GM13977 (cell line): ENCODE measurements at regions not wholly inside any gene's neighbourhood (a gene's known extent, or its start where the extent isn't known, plus 50 kb on each side); places are given as distances from the start of the nearest gene placed in this dataset.
"Not testable (repeated sequence)": the region's sequence is repeated elsewhere in the genome, so short reads cannot be mapped to it uniquely, and the experiment has no call there.

Experiments
- DNase-seq: peaks from one replicate; pipeline ENCODE4 v3.0.0; 2012; ENCODE audit warnings: low spot score
- in situ Hi-C: fragments of 300-500 bp; cut with MboI; formaldehyde crosslinking; loops from one replicate; pipeline ENCODE4 v1.12.0; 2022; ENCODE audit warnings: low sequenced_read_pairs, low pct_unique_long_range_greater_than_20kb, mixed read lengths, inconsistent platforms; ENCODE audit not compliant: unreplicated experiment
- TF ChIP-seq, protein P1 (sequence below): IDR thresholded peaks from 2 replicates; pipeline ENCODE4 v1.5.1; 2012; ENCODE audit warnings: mild to moderate bottlenecking, control low read depth; ENCODE audit not compliant: insufficient read depth; ENCODE audit errors: extremely low read depth, missing control alignments

GRCh38 chr15:29994284-29994683, 88.5 kb upstream of the GOLGA8J start:
- no peak for DNase-seq
- TF ChIP-seq, protein P1, sequence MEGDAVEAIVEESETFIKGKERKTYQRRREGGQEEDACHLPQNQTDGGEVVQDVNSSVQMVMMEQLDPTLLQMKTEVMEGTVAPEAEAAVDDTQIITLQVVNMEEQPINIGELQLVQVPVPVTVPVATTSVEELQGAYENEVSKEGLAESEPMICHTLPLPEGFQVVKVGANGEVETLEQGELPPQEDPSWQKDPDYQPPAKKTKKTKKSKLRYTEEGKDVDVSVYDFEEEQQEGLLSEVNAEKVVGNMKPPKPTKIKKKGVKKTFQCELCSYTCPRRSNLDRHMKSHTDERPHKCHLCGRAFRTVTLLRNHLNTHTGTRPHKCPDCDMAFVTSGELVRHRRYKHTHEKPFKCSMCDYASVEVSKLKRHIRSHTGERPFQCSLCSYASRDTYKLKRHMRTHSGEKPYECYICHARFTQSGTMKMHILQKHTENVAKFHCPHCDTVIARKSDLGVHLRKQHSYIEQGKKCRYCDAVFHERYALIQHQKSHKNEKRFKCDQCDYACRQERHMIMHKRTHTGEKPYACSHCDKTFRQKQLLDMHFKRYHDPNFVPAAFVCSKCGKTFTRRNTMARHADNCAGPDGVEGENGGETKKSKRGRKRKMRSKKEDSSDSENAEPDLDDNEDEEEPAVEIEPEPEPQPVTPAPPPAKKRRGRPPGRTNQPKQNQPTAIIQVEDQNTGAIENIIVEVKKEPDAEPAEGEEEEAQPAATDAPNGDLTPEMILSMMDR, result no peak
- in situ Hi-C loops, result no loop called here

DNA sequence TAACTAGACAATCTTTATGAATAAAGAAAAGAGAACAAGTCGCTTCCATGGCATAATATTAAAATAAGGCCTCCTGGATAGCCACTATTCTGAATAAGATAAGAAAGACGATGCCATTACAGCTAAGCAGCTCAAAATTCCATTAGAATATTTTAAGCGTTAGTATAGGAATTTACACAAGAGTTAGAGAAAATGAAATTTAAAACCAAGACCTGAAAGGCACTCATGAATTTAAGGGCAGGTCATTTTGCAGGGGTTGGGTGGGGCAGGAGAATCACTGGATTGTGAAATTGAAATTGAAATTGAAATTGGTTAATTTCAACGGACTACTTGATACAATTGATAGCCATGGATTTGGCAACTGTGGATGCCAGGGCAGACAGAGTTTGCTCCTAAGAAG, 91.8 kb upstream of the GOLGA8J start:
- in situ Hi-C loops, result no loop called here
- TF ChIP-seq, protein P1, result no peak
- no peak for DNase-seq

- TF ChIP-seq, protein P1, result no peak
- in situ Hi-C loops, result no loop called here
Measured at GRCh38 chr15:29990035-29990434, 92.7 kb upstream of the GOLGA8J start.

GRCh38 chr15:29988701-29989100, 94.1 kb upstream of the GOLGA8J start:
- no peak for DNase-seq
- TF ChIP-seq, protein P1, result no peak
- in situ Hi-C loops, result no loop called here

More at GRCh38 chr15:29990035-29990434, 92.7 kb upstream of the GOLGA8J start:
- no peak for DNase-seq

DNA sequence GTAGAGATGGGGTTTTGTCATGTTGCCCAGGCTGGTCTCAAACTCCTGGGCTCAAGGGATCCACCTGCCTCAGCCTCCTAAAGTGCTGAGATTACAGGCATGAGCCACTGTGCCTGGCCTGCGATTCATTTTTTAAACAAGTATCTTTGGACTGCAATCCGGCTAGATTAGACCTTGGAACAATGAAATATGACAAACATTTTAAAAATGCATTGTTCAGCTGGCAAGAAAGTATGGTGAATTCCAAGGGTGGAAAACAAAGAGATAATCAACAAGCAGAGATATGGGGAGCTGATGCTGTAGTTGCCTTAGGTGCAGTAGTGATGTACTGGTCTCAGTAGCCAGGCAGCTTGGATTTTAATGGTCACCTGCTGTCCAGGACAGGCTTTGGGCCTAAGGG, 95.8 kb upstream of the GOLGA8J start:
- TF ChIP-seq, protein P1, result no peak
- in situ Hi-C loops, result no loop called here
- no peak for DNase-seq

GRCh38 chr15:29978411-29979382, 104.1 kb upstream of the GOLGA8J start:
- DNase-seq, result no peak
- TF ChIP-seq, protein P1, result no peak
- in situ Hi-C loops, result no loop called here

GRCh38 chr15:29974056-29974455, 108.7 kb upstream of the GOLGA8J start:
- DNase-seq, in situ Hi-C loops: not testable (repeated sequence)
